ENCODE measurements at regions not wholly inside any gene's neighbourhood (a gene's known extent, or its start where the extent isn't known, plus 50 kb on each side); places are given as distances from the start of the nearest gene placed in this dataset.

- TF ChIP-seq CTCF (IDR thresholded peaks at IDR 0.05) (no peak), EP300 (IDR thresholded peaks at IDR 0.05) (no peak)
Measured at GRCh38 chr2:13137679-13138078, 420.9 kb downstream of the TRIB2 start.

Measured in tibial nerve (tissue), 4 donors.